SK-N-MC (cell line): ENCODE measurements at regions not wholly inside any gene's neighbourhood (a gene's known extent, or its start where the extent isn't known, plus 50 kb on each side); places are given as distances from the start of the nearest gene placed in this dataset.

ENCODE experiments used
- EZH2 ChIP-seq: fragments of 200-600 bp; sonication (generic); IDR thresholded peaks from one replicate; pipeline ENCODE4 v1.6.1; 2017; ENCODE audit warnings: antibody characterized with exemption
- FOXP2 ChIP-seq: optimal IDR thresholded peaks from 2 replicates; pipeline ENCODE3; 2011; ENCODE audit warnings: mild to moderate bottlenecking, moderate library complexity; ENCODE audit not compliant: insufficient read depth; ENCODE audit errors: extremely low read length, control extremely low read depth
- POLR2AphosphoS5 ChIP-seq: IDR thresholded peaks from 2 replicates; pipeline ENCODE4 v1.6.1; 2012; ENCODE audit warnings: mild to moderate bottlenecking, low read depth, low read length, borderline replicate concordance

DNA sequence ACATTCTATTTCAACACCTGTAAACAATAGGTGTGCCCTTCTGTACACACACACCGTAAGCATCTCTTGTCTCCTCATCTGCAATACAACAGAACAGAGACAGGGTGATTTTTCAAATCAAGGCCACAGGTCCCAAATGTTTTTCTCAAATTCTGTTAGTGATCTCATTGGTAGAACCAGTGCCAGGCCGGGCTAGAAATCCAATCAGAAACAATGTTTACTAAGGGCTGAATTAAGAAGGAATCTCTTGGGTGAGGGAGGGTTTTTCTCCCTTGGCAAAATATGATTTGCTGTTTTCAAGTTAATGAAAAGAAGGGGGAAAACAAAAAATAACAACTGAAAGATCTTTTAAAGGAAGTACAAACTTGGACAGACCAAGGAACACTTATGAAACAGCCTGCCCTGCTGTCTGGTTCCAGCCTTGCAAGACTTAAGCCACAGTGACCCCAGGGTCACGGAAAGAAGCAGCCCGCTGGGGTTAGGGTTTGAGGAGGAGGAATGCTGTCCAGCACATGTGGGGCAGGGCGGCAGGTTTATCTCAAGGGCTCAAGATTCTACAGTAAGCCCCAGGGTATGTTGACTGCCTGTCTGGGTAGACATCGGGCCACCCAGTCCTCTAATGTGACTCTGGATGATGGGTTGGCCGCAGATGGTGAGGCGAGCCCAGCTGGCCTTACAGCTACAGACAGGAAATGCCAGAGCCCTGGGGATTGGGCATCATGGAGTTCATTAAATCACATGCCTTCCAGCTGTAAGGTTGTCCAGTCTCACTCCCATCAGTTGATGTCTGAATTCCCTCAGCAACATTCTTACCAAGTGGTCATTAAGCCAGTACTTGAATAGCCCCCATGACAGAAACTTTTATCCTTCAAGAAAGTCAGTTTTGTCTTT is 73.3 kb upstream of the SLC44A3 start:
- no peak for TF ChIP-seq EZH2
- TF ChIP-seq POLR2AphosphoS5, result no peak
- TF ChIP-seq FOXP2, result no peak
